ENCODE measurements at regions not wholly inside any gene's neighbourhood (a gene's known extent, or its start where the extent isn't known, plus 50 kb on each side); places are given as distances from the start of the nearest gene placed in this dataset.

GRCh38 chr9:87306006-87306405 is 191.7 kb upstream of the DAPK1 start:
- DNase-seq (ENCODE audit: low read depth) = no peak
- no peak overlapping the region for H3K4me3 ChIP-seq (ENCODE audit: low read length)
- no peak for TF ChIP-seq CTCF (conservative IDR thresholded peaks at IDR 0.05; ENCODE audit: low read depth, low read length)

- no peak overlapping the region for H3K4me3 ChIP-seq (ENCODE audit: low read length)
- no peak for DNase-seq (ENCODE audit: low read depth)
- TF ChIP-seq CTCF (conservative IDR thresholded peaks at IDR 0.05; ENCODE audit: low read depth, low read length) = no peak
Observed at GRCh38 chr9:87307848-87308247, 189.8 kb upstream of the DAPK1 start.

GRCh38 chr9:87309236-87309635 is 188.4 kb upstream of the DAPK1 start:
- H3K4me3 ChIP-seq (ENCODE audit: low read length) = no peak overlapping the region
- no peak for DNase-seq (ENCODE audit: low read depth)
- no peak for TF ChIP-seq CTCF (conservative IDR thresholded peaks at IDR 0.05; ENCODE audit: low read depth, low read length)

DNA sequence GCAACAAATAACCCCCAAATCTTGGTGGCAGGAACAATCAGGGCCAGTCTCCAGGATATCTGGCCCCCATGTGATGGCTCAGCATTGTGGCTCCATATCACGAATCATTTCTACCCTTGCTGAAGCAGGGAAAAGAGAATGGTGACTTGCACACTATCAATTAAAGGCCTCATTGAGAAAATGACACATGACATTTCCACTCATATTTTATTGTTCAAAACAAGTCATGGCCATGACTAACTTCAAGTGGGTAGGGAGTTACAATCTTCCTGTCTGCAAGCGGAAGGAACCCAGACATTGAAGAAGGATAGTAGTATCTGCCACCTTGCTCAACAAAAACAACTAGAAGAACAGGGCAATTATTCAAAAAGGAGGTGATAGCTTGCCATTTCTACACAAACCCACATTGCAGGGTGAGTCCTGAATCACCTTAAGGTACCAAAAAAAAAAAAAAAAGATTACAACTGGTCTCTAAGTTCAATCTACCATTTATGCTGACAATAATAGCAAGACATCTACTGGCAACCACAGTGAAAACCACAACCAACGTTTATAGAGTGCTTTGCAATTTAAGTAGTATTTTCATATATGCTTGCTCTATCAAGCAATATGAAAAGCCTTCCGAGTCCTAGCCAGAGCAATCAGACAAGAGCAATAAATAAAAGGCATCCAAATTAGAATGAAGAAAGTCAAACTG is 186.7 kb upstream of the DAPK1 start:
- no peak overlapping the region for H3K4me3 ChIP-seq (ENCODE audit: low read length)
- no peak for TF ChIP-seq CTCF (conservative IDR thresholded peaks at IDR 0.05; ENCODE audit: low read depth, low read length)
- DNase-seq (ENCODE audit: low read depth) = no peak

- no peak for DNase-seq (ENCODE audit: low read depth)
Observed at GRCh38 chr9:87319656-87320055, 178.0 kb upstream of the DAPK1 start.

DNA sequence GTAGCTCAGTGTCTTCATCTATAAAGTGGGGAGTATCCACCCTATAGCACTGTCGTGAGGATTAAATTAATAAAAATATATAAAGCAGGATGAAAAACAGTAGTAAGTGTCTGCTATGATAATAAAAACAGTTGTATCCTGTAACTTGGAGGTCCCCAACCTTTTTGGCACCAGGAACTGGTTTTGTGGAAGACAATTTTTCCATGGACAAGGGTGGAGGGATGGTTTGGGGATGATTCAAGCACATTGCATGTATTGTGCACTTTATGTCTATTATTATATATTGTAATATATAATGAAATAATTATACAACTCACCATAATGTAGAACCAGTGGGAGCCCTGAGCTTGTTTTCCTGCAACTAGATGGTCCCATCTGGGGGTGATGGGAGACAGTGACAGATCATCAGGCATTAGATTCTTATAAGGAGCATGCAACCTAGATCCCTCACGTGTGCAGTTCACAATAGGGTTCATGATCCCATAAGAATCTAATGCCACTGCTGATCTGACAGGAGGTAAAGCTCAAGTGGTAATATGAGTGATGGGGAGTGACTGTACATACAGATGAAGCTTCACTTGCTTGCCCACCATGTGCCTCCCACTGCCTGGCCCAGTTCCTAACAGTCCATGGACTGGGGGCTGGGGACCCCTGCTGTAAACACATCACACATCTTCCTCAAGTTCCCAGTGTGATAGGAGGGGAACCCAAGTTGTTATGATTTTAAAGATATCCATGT is 177.4 kb upstream of the DAPK1 start:
- DNase-seq (ENCODE audit: low read depth) = no peak
- H3K4me3 ChIP-seq (ENCODE audit: low read length) = no peak overlapping the region
- no peak for TF ChIP-seq CTCF (conservative IDR thresholded peaks at IDR 0.05; ENCODE audit: low read depth, low read length)

More at GRCh38 chr9:87319656-87320055, 178.0 kb upstream of the DAPK1 start:
- TF ChIP-seq CTCF (conservative IDR thresholded peaks at IDR 0.05; ENCODE audit: low read depth, low read length) = no peak
- no peak overlapping the region for H3K4me3 ChIP-seq (ENCODE audit: low read length)

All from retinal pigment epithelial cell (primary cell).